MV-4-11 (cell line): ENCODE measurements at regions not wholly inside any gene's neighbourhood (a gene's known extent, or its start where the extent isn't known, plus 50 kb on each side); places are given as distances from the start of the nearest gene placed in this dataset.
A peak's percentile ranks its signal among the peaks of the same experiment; 100 is the strongest.

Experiments
- DNase-seq: peaks from one replicate; lab custom pipeline; 2025; lab: John Stamatoyannopoulos, UW

DNA sequence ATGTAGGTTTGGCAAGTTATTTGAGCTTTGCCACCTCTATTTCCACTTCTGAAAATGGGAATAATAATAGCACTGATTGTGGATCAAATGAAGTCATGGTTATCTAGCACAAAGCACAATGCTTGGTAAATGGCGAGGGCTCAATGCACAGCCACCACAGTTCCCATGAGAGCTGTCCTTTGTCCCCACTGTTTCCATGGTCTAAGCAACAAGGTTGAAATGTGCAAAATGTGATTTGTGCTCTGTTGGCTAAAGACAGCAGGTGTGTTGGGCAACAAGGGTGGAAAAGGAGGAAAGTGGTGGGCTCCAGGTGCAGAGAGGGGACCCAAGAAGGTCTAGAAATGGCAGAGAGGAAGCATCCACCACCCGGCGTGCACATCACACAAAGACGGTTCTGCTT, 200.5 kb downstream of the TRIM29 start:
- DNase-seq: no peak

DNA sequence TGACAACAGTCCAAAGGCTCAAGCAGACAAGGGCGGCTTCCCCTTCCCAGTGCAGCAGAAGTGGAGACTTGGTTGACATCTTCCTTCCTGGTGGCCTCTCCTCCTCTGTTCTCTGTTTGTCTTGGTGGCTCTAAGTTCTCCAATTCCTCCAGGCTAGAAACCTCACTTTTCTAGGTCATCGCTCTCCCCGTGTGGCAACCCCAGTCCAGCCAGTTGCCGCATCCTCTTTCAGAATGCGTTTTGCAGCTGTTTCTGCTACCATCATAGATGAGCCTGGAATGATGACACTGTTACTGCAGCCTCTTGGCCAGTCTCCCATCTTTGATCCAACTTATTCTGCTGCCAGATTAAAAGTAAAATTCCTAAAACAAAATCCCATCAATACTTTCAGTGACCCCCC, 201.5 kb downstream of the TRIM29 start:
- peak; percentile 92 for DNase-seq

DNA sequence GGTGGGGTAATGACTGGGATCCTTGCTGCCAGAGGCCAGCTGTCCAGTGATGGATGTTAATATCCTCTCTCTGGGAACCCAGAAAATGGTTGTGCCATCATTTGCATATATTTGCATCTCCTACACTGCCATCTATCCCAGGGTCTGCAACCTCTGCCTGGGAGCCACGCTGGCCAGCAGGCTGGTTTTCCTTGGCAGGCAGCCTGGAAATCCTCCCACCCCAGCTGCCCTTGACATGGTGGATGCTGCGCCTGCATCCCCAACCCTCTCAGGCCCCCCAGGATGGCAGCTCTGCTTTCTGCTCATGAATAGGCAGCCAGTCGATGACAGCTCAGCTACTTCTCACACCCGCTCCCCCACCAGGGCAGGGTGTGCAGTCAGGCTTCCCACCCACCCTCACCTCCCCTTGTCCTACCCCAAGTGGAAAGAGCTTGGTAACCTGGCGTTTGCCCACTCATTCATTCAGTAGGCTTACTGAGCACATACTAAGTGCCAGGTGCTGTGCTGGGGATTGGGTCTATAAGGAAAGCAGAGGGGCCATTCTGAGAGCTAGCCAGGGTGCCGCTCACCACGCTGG, 202.5 kb downstream of the TRIM29 start:
- DNase-seq: no peak

DNA sequence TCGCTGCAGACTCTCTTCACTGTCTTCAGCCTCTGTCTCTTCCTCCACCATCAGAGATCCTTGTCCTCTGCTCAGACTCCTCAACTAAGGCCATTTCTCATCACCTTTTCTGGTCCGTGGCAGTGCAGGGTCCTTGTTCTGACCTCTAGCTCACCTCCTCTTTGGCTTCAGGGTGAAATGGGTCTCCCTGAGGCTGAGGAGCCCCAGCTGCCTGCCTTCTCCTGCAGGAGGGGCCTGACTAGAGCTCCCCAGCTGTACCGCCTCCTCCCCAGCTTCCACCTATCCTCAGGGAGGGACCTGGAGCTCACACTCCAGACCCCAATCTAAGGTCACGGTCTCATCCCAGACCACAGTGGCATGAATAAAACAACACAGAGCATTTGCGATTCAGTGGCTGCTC, 203.0 kb downstream of the TRIM29 start:
- DNase-seq: no peak

DNA sequence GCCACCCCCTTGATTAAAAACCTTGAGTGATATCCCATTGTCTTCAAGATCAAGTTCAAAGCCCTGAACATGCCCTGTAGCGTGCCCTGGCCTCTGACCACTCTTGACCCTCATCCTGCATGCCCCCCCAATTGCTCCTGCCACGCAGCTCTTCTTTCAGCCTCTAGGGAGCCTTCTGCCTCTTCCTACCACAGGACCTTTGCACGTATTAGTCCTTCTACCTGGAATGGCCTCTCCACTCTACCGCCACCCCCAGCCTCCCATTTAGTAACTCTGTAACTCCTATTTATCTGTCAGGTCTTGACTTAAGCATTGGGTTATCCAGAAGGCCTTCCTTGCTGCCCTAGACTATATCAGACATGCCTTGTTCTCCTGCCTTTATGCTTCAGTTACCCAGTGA, 203.6 kb downstream of the TRIM29 start:
- DNase-seq: no peak

DNA sequence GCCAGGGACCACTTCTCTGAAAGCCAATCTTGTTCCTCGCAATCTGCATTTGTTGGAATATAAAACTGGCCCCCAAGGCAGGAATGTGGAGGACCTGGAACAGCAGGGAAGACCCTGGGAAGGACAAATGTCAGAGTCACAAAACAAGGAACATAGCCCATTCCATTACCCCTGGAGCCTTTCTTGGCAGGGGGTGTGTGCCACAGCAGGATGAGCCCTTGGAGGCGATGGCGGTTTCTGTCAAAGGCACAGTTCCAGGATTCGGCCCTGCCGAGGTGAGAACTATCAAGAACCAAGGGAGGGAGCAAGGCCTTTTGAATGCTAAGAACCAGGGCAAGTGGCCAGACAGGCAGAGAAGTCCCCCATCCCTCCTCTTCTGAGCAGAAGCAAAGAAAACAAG, 204.3 kb downstream of the TRIM29 start:
- DNase-seq: no peak

DNA sequence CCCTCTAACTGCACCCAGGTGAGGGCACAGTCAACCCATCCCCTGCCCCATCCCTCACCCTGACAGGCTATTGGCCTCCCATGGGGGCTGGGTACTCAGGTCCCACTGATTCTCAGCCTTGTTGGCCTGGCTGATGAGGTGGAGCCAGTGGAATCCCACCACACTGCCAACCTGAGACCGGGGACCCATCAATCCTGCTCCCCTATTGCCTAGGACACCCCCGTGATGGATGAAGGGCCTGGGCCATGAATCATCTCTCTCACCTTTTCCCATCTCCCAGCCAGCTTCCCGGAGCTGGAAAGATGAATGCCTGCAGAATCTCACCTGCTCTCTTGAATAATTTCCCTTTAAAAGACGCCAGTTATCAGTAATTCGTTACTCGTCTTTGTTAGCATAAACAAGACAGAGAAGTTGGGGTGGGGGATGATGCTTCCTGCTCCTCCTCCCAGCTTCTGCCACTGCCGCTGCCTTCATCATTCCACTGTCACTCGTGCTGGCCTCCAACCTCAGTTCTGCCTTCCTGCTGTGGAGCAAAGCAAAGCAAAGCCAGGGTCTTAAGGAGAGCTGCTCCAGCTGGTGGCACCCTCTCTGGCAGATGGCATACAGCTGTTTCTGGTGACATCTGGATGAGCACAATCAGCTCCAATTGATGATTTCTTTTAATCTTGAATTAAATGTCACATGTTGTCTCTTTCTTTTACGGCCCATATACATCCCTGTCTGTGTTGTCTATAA, 204.0 kb upstream of the NECTIN1 start:
- DNase-seq: no peak

DNA sequence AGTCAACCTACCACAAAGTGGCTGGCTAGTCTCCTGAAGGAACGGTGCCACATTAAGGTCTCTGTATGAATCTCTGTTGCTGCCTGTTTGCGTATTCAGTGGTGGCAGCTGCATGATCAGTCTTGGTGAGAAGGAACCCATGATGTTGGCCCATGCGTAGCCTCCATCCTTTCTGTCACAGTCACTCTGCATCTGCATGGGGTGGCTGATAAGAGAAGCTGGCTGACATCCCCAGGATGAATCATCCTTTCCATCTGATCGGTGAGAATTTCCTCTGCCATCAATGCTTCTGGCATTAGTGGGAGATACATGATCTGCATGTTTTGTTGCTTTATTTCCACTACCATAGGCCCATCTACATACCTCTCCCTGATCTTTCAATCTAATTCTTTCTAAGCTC, 199.0 kb upstream of the NECTIN1 start:
- no peak for DNase-seq

DNA sequence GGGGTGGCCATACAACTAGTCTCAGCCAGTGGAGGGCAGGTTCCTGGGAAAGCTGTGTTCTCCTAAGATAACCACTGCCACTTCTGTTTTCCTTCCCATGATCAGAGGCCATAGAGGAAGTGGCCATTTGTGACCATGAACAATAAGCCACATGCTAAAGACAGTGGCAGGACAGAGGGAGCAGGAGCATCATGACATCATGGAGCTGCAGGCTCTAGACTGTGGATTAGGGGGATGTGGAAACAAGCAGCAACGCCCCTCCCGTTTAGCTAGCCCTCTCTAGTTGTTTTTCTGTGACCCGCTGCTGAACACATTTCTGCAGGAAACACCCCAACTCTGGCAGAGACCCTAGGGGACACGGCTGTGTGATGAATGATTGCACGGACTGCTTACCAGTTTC, 195.0 kb upstream of the NECTIN1 start:
- DNase-seq: peak; percentile 25

DNA sequence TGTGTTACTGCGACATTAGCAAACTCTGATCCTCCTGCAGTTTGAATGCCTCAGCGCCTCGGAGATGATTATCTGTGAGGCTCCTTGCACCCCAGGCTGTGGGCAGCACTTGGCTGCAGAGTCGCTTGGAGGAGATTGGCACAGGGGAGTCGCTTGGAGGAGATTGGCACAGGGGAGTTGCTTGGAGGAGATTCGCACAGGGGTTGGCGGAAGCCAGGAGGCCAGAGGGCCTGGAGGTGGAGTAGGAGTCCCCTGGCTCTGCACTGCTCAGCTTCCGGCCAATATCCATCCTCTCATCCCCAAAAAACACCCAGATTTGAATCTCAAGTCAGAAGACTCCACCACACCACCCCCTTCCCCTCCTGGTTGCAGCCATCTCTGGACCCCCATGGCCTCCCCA, 192.6 kb upstream of the NECTIN1 start:
- no peak for DNase-seq

DNA sequence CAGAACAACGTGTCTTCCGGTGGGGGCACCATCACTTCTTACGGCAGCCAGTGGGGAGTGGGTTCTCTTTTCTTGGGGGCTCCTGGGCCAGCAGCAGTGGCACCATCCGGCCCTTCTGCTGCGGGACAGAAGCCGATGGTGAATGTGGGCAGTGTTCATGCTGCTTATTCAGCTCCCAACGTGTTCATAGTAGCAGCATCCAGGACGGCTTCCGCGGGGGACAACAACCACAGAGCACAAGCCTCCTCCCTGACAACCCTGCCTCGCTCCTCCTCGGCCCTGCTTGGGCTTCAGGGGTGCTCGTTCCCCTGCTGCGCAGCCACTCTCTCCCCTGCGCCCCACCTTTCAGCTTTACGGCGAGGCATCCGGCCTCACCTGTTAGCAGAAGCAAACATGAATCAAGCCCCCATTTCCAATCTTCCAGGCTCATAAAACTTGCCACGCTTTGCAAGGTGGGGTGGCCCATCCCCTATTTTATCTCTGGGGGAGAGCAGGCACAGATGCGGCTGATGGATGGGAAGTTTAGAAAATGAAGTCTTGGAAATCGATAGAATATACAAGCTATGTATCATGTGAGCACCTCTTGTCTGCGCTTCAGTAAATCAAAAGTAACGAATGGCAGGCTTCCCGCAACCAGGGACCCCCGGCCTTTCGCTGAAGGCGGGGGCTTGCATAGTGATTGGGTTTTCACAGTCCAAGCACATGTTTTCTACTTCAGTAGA, 191.8 kb upstream of the NECTIN1 start:
- DNase-seq: no peak

DNA sequence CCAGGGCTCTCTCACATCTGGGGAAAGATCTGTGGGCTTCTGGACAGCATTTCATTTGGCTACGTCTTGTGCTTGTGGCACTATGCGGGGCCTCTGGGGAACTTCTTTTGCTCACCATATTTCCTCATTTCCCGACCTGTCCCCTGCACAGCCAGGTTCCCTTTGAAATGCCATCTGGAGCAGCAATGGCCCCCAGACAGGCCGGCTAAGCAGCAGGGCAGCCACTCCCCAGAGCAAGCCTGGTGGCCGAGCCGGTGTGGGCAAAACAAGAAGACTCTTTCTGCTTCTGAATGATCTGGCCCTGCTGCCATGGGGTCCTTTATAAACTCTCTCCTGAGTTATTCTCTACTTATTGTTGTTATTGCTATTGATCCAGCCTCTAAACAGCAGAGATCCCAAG, 190.7 kb upstream of the NECTIN1 start:
- no peak for DNase-seq

DNA sequence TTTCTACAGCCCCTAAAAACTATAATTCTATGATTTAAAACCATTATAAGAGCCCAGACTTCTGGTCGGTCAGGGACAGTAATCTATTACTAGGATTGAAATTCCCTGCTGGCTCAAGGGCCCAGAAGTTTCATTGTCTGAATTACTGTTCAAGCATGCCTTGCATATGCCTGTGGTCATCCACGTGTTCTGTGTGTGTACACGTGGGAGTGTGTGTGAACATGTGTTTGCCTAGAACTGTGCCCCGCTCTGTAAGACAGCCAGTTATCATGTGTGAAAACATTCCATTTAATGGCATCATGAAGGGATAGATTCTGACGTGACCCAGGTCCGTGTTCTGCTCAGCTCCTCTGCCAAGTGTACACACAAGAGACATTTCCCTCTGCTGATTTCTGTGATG, 189.3 kb upstream of the NECTIN1 start:
- no peak for DNase-seq

DNA sequence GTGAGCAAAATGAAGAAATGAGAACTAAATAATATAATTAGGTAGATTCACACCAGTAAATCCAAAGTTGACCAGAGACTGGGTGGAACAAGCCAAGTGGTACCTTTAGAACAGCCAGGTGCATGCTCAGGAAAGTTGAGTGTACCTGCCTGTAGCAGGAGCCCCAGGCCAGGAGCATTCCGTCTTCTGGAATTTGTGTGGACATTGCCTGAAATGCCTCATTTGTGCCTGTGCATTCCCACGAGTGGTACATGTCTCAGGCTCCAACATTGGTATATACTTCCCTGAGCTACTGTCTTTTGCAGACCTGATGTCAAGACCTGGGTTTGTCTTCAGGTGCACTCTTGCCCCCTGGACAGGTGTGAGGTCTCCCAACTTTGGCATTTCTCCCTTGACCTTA, 187.6 kb upstream of the NECTIN1 start:
- no peak for DNase-seq

DNA sequence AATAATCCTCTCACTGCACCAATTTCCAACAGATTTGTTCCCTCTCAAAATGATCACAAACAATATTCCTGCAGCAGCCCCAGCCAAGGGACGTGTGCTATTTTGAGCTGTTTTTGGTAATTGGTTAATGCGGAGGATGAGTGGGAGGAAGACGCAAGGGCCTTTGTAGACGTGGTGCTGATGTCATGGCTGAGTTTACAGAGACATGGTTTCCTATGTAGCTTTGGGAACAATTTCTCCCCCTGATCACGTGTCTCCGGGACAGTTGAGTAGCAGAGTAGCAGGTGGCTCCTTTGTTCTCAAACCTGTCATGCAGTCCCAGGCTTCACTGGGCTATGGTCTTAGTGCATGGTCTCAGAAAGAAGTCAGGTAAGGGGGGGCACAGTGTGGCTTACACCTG, 183.2 kb upstream of the NECTIN1 start:
- no peak for DNase-seq

DNA sequence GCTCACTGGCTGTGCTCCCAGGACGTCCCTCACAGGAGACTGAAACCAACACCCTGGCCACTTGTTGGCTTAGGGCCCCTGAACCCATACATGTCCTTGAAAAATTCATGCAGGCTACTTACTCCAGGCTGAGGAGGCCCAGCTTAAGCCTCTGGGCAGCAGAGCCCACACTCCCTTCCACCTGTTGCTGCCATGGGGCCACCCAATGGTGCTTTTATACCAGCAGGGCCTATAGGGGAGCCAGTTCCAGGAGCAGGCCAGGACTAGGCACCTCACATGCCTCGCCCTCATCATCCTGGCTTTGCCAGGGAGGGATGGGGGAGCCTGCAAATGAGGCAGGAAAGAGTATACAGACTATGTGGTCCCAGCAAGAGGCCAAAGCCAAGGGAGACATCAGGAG, 181.7 kb upstream of the NECTIN1 start:
- no peak for DNase-seq

DNA sequence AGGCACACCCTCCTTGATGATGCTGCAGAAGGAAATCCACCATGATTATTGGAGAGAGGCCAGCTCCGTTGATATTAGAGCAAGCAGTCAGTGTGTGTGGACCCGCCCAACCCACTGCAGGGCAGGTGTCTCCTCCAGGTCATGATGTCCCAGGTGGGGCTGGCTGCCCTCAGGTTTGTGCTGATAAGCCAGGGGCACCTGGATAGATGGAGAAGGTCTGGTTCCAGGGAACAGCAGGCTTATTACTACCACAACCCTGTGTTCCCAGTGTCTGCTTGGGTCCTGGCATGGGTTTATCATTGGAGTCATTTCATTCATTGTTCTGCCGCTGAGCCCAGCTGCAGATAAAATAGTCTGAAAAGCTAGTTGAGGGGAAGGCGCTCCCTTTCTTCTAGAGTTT, 181.1 kb upstream of the NECTIN1 start:
- DNase-seq: no peak

DNA sequence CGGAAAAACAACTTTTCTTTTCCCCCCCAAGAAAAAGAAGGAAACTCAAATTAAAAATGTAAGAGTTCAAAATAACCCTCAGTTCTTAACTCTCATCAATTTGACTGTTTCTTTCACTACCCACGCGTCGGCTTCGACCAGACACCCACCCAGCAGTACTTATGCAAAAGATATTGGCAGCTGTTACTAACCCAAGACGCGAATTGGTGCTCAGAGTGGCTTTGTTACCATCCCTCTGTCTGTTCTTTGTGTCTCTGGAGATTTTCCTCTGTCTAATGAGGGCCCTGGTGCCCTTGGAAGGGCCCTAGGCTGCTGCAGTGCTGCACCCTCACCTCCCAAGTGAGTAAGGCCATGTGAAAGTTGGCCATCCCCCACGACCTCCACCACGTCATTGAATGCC, 180.5 kb upstream of the NECTIN1 start:
- DNase-seq: no peak

DNA sequence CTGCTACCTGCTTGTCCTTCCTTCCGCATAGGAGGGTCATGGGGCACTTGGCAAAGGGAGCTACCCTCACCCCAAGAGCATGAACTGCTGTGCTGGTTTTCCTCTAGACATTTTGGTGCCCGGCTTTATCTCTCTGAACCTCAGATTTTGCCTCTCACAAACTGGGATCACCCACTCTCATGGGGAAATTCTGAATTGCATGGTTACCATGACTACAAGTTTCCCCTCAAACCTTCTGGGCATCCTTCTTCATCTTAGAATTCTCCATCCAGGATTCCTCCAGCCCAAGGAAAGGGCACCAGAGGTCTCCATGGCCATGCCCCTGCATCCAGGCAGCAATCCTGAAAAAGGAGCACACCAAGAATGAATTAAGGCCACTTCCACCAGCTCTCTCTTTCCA, 180.1 kb upstream of the NECTIN1 start:
- DNase-seq: no peak

DNA sequence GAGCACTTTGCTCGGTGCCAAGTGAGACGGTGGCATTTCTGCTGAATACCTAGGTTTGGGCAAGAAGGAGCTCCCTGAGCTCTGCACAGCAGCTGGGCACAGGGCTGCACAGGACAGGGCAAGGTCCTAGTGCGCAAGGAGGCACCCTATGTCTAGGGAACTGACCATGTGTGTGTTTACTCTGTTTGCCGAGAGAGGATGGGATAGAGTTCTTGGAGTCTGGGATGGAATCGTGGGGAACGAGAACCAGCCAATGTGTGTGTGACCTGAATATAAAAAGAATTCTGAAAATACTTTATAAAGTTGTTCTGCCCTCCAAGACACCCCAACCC, 179.5 kb upstream of the NECTIN1 start:
- DNase-seq: no peak

DNA sequence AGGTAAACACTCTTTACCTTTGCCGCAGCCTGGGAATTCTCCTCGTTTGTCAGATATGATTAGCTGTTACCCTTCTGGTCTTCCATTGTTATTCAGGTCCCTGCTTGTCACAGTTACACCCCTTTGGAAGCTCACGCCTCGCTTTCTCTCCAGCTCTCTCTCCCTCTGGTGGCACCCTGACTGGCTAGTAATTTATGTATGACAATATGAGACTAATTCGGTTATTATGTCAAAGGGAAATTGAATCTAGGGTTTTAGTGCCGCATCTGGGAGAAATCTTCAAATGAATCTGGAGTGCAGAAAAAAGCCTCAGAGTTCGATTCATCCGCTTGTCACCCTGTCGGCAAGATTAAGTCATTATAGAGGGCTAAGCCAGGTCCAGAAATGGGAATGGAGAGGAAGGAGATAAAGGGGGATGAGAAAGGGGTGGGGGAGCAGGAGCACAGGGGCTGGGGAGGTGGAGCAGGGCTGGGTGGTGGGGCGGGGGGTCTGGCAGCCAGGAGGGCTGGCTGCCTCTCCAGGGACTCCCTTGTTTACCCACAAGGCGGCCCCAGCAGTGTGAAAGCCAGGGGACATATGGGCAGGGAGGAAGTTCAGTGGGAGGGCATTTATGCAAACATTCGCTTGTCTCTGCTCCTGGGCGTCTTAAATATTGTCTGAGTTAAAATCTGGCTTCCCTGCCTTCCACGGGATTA, 179.0 kb upstream of the NECTIN1 start:
- DNase-seq: peak; percentile 44

DNA sequence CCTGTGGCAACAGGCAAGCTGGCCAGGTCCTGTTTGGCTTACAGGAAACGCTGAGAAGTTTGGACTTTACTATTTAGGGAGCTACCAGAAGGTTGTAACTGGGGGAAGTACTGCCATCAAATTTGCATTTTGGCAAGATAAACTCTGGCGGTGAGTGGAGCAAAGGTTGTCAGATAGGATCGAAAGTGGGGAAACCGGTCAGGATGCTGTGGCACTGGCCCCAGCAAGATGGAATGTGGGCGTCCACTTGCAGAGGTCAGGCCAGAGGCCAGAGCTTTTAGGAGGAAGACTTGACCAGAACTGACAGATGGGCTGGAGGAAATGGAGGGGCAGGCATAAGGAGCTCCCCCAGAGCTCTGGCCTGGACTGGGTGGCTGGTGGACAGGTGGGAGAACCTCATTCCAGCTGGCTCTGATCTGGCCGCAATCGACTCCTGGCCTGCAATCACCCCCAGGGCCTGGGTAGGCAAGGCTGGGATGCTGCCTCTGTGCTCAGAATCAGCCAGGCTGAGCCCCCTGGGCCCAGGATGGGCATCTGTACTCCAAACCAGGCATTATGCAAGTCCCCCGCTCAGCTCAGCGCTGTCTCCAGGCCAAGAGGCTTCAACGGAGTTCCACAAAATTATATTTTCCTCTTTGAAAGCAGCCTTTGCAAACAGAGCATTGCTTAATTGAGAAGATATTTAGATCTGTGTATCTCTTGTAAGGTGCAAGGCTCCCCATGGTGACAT, 178.3 kb upstream of the NECTIN1 start:
- DNase-seq: no peak
